ENCODE measurements at regions not wholly inside any gene's neighbourhood (a gene's known extent, or its start where the extent isn't known, plus 50 kb on each side); places are given as distances from the start of the nearest gene placed in this dataset.

DNA sequence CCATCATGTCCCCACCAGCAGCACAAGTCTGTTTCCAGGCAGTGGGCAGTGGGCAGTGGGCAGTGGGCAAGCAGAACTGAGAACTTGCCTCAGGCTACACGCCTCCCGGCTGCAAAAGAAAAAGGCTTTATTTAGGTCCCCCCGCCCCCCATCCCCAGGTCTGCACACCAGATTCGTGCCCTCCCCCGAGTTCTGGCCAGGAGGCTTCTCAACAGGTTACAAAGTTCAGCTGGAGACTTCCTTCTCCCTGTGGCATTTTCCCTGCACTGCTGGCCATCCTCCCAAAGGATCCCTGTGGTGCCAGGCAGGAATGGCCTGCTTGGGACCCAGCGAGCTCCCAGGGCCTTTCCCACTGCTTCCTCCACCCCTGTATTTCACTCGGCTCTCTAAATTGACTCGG, 97.0 kb upstream of the TRIM2 start:
- DNase-seq: no peak

DNA sequence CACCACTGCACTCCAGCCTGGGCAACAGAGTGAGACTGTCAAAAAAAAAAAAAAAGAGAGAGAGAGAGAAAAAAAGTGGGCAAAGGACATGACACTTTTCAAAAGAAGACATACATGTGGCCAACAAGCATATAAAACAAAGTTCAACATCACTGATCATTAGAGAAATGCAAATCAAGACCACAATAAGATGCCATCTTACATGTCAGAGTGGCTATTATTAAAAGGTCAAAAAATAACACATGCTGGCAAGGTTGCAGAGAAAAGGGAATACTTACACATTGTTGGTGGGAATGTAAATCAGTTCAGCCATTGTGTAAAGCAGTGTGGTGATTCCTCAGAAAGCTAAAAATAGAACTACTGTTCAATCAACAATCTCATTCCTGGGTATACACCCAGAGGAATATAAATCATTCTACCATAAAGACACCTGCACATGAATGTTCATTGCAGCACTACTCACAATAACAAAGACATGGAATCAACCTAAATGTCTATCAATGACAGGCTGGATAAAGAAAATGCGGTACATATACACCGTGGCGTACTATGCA, 94.9 kb upstream of the TRIM2 start:
- DNase-seq: no peak

DNA sequence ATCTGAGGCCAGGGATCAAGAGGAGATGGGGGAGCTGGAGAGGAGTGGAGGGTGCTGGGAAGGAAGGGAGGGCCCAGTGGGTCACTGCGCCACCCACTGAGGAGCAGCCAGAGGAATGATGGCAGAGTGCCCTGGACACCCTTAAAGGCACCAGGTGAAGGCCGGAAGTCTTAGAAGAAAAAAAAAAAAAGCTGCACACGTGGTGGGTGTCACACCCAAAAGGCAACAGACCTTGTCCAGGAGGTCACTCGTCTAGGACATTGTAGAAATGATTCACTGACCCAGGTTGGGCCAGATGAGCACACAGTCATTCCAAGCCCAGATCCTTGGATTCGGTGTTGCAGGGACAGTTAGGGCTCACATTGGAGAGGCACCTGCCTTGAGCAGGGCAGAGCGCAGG, 93.5 kb upstream of the TRIM2 start:
- DNase-seq: no peak

DNA sequence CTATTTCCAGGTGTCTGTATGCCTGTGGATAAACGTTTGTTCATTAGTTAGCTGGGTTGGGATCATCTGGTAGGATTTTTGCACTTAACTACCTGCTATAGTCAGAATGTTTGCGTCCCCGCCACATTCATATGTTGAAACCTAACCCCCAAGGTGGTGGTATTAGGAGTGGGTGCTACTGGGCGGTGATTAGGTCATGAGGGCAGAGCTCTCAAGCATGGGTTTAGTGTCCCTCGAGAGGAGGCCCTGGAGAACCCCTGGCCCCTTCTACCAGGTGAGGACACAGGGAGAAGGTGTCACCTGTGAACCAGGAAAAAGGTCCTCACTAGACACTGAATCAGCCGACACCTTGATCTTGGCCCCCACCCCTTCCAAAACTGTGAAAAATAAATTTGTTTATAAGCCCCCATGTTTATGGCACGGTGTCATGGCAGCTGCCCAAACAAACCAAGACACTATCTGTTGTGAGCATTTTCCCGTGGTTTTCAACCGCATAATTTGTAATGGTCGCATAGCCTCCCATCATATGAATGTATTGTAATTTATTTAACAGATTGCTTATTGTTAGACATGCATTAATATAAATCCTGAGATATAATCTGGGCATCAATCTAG, 92.7 kb upstream of the TRIM2 start:
- DNase-seq: no peak

DNA sequence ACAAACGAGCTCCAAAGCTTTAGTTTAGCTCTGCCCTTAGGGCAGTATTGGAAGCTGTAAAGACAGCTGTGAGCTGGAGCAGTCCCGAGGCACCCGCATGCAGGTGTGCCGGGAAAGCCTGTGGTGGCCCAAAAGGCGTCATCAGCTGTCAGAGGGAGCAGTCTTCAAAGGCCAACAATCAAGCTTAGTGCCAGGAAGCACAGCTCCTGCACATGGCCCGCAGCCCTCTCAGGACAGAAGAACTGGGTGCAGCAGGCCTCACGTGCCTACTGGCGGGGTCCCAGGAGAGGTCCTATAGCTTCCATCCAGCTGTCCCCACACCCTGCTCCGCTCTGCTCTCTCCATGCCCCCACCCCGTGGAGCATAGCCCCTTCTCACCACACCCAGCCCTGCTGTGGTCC, 92.2 kb upstream of the TRIM2 start:
- DNase-seq: no peak

DNA sequence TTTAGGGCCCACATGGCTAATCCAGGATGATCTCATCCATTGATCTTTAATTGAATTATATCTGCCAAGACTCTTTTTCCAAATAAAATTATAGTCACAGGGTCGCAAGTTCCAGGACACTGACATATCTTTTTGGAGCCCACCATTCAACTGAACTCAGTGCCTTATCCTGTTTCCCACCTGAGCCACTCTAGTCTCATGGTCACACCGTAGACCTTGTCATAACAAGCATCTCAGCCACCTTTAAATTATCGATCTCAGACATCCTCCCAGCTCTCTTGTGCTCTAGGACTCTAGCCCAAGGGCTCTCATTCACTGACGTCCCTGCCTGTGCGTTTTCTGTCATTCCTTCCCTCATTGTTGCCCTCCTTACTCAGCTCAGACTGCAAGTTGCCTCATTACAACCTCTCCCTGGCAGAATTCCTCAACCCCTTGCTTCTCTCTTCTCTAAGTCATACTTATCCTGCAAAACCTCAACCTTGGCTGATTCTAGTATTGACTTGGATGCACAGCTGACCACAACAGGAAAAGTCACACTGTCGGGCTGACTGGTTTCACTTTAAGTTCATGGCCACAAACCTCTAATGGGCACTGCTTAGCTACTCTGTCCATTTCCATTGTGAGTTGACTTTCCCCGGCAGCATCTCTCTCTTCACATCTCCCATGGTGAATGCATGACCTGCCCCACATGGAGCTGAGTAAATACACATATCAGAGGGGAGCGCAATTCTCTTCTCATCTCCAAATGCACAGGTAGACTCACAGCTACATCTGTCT, 91.0 kb upstream of the TRIM2 start:
- DNase-seq: no peak

DNA sequence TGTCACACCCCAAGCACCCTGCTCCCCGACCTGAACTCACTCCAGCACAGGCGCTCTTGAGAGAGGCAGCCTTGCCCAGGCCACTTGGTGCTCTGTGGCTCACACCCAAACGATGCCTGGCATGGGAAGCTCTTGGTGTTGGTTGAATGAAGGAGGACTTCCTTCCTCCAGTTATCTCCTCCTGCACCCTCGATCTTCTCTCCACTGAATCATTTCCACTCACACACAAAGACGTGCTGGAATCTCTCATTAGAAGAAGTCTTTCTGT, 90.5 kb upstream of the TRIM2 start:
- DNase-seq: no peak

DNA sequence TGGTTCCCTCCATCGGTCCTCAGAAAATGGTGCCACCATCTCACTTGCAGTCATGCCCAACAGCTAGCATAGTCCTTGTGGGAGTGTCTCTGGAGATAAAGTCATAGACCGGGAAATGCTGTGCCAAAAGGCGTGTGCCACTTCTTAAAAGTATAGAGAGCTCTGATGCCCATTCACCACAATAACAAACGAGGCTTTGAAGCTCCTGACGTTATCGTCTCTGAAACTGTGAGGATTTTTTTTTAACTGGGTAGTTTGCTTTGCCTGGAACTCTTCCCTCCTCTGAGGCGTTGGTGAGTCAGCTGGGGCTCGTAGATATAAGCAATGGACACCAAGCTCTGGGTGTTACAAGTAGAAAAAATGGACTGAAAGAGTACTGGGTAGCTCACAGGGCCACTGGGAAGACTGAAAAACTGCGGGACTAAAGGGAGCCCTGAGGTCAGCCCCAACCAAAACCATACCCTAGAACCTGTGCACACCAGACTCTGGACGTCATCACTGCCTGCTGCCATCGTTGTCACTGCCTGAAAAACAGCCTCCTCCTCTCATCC, 89.4 kb upstream of the TRIM2 start:
- DNase-seq: no peak

DNA sequence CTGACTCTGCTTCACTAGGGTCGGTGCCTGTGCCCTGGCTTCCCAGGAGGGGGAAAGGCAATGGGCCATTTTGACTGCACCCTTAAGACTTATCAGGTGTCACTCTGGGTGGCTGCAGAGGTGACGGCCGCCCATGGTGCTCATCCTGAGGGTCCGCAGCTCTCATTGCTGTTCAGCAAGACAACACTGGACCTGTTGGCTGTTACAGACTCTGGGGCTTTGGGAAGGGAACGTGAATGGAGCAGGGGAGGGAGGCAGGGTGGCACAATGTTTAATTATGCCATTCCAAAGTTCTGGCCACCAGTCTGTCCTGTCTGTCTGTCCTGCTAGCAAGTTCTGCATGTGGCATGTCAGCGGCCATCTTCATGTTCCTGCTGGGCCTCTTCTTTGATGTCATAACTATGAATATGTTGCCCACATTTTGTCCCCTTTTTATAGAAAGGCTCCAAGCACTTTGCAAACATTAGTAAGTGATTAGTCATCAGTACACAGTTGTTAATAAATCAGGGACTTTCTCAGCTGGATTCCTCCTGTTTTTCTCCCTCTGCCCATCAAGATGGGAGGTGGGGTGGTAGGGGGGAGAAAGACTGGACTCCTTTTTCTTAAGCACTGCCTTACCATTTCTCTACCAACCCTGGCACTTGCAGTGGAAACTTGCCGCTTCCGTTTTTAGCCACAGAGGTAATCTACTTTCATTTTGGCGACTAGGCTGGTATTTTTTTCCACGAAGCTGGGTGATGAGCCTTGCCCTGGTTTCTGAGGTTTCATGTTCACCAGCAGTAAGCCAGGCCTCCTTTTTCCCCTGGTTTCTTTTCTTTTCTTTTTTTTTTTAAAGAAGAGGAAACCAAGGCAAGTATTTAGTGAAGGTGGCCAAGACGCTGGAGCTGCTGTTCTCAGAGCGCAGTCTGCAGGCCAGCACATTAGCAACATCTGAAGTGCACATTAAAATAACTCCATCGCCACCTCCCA, 88.6 kb upstream of the TRIM2 start:
- no peak for DNase-seq

DNA sequence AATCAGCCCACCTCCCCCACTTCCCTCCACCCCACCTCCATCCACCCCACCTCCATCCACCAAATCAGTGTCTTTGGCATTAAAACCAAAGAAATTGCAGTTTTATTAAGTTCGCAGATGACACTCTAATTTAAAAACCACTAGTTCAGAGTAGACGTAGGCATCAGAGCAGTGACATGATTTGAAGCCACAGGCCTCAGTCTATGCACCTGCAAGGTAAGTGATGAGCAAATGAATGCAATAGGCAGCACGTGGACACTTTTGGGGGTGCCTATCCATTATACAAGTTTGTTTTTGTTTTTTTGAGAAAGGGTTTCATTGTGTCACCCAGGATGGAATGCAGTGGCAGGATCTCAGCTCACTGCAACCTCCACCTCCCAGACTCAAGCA, 88.0 kb upstream of the TRIM2 start:
- no peak for DNase-seq

DNA sequence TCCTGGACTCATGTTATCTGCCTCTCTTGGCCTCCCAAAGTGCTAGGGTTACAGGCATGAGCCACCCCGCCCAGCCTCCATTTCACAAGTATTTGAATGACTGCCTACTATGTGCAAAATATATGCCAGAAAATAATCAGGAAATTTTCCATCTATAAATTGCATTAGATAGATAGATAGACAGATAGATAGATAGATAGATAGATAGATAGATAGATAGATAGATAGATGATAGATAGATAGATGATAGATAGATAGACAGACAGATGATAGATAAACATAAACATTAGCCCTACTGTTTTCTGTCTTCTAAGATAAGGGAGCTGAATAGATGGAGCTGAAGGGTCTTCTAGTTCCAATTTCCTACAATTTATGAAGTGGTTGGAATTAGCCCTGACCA, 87.4 kb upstream of the TRIM2 start:
- DNase-seq: no peak

DNA sequence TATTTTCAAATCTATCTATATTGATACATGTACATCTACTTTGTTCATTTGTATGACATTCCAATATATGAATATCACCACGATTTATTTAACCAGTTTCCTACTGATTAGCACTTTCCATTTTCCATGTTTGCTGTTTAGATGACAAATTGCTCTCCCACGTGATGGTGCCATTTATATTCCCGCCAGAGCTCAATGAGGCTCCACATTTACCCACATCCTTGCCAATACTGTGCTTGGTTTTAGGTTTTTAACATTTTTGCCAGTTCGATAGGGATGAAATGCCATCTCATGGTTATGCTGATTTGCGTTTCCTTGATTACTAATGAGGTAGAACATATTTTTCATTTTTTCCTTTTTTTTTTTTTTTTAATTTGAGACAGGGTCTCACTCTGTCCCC, 86.7 kb upstream of the TRIM2 start:
- no peak for DNase-seq

DNA sequence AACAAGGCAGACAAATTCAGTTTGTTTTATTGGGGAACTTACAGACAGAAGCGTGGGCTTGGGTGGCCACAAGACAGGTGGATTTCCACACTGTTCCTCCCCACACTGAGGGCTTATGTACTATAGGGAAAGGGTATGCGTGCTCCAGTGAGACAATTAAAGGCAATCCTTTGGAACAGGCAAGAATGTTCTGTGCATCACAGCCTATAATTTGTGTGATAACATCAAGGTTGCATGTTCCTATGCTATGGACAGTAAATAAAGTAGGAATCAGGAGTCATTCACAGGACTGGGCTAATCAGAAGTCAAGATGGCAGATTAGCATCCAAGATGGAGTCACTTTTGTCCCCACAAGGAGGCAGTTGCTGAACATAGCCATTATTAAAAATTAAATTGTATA, 84.6 kb upstream of the TRIM2 start:
- no peak for DNase-seq

DNA sequence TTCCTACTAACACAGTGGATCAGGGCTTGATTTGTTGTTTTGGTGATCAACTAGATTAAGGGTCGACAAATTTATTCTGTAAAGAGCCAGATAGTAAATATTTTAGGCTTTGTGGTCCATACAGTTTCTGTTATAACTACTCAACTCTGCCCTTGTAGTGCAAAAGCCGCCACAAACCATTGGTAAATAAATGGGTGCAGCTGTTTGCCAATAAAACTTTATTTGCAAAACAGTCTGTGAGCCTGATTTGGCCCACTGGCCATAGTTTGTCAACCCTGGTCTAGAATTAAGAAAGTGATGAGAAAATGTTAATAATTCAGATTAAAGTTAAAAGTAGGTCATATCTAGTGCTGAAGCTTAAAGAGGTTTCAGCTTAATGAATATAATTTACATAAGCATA, 84.0 kb upstream of the TRIM2 start:
- no peak for DNase-seq

DNA sequence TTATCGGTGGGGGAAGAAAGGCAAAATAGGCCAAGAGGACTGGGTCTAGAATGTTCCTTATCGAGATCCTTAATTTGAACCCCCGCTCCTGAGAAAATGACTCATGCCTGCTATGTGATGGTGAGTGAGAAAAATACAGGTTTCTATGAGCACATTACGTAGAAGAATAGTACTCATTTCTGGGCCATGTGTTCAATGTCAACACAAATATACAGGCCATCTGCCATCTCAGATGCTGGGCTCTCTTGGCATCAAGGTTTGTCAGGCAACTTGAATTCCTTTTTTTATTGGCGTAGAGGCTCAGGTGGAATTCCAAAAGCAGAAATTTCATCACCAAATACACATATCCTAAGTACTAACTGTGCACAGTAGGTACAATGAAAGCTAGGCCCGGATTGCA, 81.4 kb upstream of the TRIM2 start:
- DNase-seq: no peak

DNA sequence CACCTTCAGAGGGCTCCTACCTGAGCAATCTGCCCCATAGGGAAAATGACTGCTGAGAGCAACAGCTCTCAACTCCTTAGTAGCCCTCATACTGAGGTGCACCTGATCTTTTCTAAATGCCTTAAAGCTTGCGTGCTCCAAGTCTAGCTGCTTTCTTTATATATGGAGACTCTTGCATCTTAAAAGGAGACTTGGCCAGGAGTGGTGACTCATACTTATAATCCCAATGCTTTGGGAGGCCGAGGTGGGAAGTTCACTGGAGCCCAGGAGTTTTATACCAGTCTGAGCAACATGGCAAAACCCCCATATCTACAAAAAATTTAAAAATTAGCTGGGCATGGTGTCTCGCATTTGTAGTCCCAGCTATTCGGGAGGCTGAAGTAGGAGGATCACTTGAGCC, 78.1 kb upstream of the TRIM2 start:
- no peak for DNase-seq

DNA sequence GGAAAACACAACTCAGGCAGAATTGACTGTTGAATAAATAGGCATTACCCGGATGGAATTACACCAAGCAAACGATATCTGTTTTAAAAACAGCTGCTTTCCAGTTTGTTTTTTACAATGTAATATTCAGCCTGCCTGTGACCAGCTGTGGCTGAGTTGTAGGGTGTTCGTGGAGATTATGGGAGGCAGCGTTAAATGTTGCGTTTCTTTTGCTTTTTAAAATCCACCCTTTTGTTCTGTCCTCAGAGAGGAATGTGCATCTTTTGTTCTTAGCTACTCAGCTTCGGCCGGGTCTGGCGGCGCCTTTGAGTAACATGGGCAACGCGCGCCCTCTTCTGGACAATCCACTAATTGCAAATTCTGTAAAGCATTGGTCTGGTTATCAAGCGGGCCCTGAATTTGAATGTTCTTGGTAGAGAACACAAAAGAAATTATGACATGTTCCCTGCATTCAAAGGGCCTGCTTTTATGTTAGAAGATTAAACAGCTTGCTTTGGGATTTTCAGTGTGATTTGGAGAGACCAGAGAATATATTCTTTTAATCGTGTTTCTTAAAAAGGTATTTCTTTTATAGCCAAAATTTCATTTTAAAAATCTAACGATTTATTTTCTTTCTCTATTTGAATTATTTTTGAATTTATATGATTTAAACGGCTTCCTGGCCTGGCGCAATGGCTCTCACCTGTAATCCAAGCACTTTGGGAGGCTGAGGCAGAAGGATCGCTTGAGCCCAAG, 76.3 kb upstream of the TRIM2 start:
- peak; percentile 73 to 75 for DNase-seq

DNA sequence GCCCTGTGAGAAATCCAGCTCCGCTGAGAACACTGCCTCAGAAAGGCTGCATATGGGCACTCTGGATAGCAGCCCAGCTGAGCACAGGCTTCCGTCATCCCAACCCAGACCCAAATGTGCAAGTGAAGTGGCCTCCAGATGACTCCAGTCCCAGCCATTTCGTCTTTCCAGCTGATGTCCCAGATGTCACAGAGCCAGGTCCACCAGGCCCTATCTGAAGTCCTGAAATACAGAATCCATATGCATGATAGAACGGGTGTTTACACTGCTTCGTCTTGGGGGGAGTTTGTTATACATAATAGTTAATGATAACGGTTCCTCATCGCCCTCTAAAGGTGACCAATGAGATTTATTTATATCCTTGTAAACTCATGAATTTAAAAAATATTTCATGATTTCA, 72.6 kb upstream of the TRIM2 start:
- DNase-seq: no peak

DNA sequence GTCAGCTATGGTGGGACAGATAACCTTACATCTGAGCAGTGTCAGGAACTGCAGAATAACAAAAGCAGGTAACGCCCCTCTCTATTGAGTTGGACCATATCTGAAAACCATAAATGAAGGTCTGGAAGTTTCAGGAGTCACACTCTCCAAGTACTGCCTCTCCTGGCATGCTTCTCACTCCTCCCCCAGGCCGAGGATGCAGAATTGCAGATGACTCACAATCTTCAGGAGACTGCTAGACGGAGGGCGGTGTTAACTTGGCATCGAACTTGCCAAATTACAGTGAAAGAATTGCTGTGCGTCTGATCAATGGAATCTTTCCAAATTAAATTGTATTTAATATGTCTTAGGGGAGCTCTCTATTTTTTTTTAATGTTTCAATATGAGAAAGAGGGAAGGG, 67.1 kb upstream of the TRIM2 start:
- DNase-seq: no peak

DNA sequence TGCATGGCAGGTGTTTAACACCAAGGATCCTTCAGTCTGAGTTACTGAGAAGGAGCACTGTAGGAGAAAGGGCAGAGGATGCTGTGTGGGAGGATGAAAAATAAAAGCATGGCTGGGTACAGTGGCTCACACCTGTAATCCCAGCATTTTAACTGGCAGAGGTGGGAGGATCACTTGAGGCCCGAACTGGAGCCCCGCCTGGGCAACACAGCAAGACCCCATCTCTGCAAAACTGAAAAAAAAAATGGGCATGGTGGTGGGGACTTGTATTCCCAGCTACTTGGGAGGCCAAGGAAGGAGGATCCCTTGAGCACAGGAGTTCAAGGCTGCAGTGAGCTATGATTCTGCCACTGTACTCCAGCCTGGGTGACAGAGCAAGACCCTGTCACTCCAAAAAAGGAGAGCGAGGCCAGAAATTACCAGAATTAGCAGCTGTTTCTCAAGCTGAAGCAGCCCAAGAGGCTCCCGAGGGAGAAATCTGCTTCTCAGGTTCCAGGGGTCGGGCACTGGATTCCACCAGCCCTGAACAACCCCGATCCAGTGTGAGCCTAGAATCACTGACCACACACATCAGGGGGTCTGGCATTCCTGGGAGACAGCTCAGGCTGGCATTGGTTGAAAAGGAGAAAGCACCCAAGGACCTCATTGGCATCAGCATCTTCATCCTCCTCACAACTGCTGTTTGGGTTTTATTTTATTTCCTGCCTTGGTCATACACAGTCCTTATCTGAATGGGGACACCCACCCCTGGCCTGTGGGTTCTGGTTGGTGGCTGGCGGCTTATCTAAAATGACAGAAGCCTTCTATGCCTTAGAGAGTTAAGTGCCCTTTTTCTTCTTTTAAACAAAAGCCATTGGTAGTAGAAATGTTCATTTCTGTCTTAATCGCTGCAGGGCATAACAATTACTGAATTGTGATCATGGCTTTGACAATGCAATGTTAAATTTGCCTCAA, 66.3 kb upstream of the TRIM2 start:
- no peak for DNase-seq

DNA sequence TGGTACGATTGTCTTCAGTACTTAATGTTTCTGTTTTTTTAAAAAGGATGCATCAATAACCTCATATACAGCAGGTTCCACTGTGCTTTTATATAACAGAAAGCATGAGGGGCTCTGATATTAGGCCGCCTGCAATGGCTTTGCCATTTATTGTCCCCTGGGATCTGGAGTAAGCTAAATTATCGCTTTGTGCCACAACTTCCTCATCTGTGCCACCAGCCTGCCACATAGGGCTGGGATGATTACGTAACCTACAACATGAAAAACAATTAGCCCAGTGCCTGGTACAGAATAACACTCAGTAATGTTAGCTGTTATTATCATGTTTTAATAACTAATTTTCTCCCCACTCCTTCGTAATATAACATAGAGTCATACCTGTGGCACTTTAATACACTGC, 65.5 kb upstream of the TRIM2 start:
- no peak for DNase-seq

DNA sequence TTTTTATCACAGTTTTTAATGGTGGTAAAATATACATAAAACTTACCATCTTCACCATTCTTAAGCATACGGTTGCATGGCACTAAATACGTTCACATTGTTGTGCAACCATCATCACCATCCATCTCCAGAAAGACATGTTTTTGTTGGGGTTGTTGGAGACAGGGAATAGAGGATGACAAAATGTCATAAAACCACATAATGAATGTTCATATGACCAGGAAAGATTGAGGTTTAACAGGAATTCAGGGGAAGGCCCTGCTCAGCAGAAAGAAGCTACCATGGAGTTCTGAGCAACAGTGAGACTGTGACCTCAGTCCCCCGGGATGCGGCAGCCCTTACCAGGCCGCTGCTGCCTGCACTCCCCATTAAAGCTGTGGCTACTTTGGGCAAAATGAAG, 63.9 kb upstream of the TRIM2 start:
- DNase-seq: no peak

Data from NCI-H1930 (cell line).